Mucosa of descending colon (tissue), 3 donors: ENCODE measurements at regions not wholly inside any gene's neighbourhood (a gene's known extent, or its start where the extent isn't known, plus 50 kb on each side); places are given as distances from the start of the nearest gene placed in this dataset.

Experiments used
- ATAC-seq: fragments of 200-7000 bp; cut with Tn5 transposase; one replicate; pipeline ENCODE4 v1.9.1; 2020; ENCODE audit warnings: mild to moderate bottlenecking, moderate library complexity
- DNase-seq, 3 donors: peaks; one replicate each; pipeline ENCODE4 v3.0.0-alpha.2; 2020
- H3K36me3 ChIP-seq: fragments of 200-600 bp; one replicate; pipeline ENCODE4 v1.8.0; 2021; ENCODE audit warnings: low read depth, mild to moderate bottlenecking
- H3K4me1 ChIP-seq: fragments of 200-600 bp; one replicate; pipeline ENCODE4 v1.8.0; 2021; ENCODE audit warnings: low read depth, mild to moderate bottlenecking
- H3K4me3 ChIP-seq: fragments of 200-600 bp; one replicate; pipeline ENCODE4 v1.8.0; 2021; ENCODE audit warnings: mild to moderate bottlenecking
- H3K9me3 ChIP-seq: fragments of 200-600 bp; one replicate; pipeline ENCODE4 v1.8.0; 2021; ENCODE audit warnings: mild to moderate bottlenecking
- intact Hi-C, 2 donors: fragments of 100-400 bp; cut with DNase I in 1 of 2; cut with micrococcal nuclease in 1 of 2; formaldehyde crosslinking; loops; one replicate each; pipeline versions ENCODE4 v1.11.0 to v1.11.1; 2022; cut with DNase I, micrococcal nuclease
- TF ChIP-seq, protein P1 (sequence below): fragments of 200-600 bp; IDR thresholded peaks from one replicate; pipeline ENCODE4 v1.8.0; 2022; ENCODE audit warnings: antibody characterized with exemption, mild to moderate bottlenecking
- donor health status: DM: no; HTN: no; CAD: no; lungs with moderate emphysema.
- donor health status: DM: no; HTN: no; CAD: no.
- donor health status: DM: no; HTN: yes; CAD: no.

DNA sequence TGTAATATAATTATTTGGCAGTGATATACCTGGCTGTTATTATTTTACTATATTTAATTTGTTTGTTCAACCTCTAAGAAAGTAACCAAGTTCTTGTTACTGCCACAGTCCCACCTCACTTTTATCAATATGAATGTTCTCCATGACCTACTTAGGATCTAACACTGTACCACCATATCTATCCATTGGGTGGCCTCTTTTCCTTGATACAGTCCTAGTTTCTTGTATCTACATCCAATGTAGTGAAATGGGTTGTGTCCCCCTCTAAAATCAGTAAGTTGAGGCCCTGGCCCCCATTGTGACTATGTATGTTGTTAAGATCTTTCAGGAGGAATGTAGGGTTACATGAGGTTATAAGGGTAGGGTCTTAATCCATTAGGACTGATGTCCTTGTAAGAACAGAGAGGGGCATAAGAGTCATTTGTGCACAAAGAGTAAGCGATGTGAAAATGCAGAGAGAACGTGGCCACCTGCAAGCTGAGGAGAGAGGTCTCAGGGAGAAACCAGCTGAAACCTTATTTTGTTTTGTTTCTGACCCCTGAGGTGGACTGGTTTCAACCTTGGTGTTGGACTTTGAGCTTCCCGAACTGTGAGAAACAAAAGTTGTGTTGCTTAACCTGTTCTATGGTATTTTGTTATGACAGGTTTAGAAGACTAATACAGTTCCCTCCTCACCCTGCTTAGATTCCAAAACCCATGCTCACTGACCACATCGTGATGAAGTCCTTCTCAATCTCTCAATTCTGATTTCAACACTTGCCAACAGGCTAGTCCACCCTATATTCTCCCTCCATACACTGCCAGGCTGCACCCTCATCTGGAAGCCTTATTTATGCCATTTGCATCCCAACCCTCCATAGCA, 387.3 kb upstream of the EPHA7 start:
- no peaks in the 10 kb centered on the region for H3K36me3 ChIP-seq
- DNase-seq (no peak), ATAC-seq (no peak)
- TF ChIP-seq, protein P1, sequence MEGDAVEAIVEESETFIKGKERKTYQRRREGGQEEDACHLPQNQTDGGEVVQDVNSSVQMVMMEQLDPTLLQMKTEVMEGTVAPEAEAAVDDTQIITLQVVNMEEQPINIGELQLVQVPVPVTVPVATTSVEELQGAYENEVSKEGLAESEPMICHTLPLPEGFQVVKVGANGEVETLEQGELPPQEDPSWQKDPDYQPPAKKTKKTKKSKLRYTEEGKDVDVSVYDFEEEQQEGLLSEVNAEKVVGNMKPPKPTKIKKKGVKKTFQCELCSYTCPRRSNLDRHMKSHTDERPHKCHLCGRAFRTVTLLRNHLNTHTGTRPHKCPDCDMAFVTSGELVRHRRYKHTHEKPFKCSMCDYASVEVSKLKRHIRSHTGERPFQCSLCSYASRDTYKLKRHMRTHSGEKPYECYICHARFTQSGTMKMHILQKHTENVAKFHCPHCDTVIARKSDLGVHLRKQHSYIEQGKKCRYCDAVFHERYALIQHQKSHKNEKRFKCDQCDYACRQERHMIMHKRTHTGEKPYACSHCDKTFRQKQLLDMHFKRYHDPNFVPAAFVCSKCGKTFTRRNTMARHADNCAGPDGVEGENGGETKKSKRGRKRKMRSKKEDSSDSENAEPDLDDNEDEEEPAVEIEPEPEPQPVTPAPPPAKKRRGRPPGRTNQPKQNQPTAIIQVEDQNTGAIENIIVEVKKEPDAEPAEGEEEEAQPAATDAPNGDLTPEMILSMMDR = no peak
- intact Hi-C loops = no loop called here
- H3K9me3 ChIP-seq = no peaks in the 10 kb centered on the region
- no peaks in the 10 kb centered on the region for H3K4me1 ChIP-seq
- H3K4me3 ChIP-seq = no peak overlapping the region

DNA sequence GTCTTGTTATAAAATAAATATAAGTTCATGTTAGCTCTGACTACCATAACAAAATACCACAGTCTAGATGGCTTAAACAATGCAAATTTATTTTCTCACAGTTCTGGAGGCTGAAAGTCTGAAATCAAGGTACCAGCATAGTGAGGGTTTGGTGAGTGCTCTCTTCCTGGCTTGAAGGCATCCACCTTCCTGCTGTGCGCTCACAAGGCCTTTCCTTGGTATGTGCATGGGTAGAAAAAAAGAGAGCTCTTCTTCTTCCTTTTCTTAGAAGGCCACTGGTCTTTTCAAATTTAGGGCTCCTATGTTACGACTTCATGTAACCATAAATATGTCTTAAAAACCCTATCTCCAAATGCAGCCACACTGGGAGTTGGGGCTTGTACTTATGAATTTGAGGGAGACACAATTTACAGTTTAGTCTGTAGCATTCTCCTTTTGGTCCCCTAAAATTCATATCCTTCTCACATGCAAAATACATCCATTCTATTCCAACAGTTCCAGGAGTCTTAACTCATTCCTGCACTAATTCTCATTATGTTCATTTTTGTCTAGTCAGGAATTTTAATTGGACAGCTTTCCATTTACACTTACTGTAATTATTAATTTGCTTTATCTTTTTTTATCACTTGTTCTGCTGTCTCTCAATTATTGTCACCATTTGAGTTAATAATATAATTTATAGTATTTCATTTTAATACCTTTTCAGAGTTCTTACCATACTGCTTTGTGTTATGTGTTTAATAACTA, 381.9 kb upstream of the EPHA7 start:
- no peak for ATAC-seq
- no peaks in the 10 kb centered on the region for H3K9me3 ChIP-seq
- intact Hi-C loops = no loop called here
- no peaks in the 10 kb centered on the region for H3K4me1 ChIP-seq
- no peak overlapping the region for H3K4me3 ChIP-seq
- TF ChIP-seq, protein P1 = no peak
- DNase-seq = no peak
- H3K36me3 ChIP-seq = no peaks in the 10 kb centered on the region

DNA sequence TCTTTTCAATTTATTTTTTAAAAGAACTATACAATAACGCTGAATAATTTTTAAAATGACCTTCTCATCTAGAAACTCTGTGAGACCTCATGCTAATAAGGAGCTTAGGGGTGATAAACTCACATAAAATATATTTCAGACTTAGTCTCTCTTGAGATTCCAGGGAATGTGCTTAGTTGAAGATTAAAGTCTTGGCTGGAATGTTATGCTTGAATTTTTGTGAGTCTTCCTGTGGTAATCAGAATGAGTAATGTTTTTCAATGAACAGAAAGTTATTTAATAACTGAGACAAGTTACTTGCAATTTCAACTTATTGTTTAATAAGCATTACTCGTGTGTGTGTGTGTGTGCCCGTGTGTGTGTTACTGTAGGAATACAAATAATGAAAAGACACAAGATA, 379.9 kb upstream of the EPHA7 start:
- intact Hi-C loops = no loop called here
- ATAC-seq (no peak), DNase-seq (no peak)
- TF ChIP-seq, protein P1 = no peak
- H3K4me3 ChIP-seq = no peak overlapping the region
- no peaks in the 10 kb centered on the region for H3K4me1 ChIP-seq
- no peaks in the 10 kb centered on the region for H3K9me3 ChIP-seq
- no peaks in the 10 kb centered on the region for H3K36me3 ChIP-seq

DNA sequence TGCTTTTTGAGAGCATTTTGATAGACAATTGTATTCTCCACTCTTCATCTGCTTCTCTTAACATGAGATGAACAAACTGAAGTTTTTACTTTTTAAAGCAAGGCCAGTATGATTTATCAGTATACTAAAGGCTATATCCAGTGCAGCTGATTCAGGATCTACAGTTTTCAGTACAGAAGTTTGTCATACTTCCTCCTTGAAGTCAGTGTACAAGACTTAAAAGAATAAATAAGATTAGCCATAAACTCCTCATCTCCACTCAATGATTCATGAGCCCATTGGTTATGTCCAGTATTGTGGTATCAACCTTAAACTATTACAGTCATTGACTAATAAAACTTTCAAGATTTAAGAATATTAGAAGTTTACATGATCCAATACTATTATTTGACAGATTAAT, 374.8 kb upstream of the EPHA7 start:
- Histone ChIP-seq H3K4me1 (no peaks in the 10 kb centered on the region), H3K4me3 (no peak overlapping the region), H3K9me3 (no peaks in the 10 kb centered on the region), H3K36me3 (no peaks in the 10 kb centered on the region)
- no peak for DNase-seq
- TF ChIP-seq, protein P1 = no peak
- intact Hi-C loops = no loop called here
- ATAC-seq = no peak

DNA sequence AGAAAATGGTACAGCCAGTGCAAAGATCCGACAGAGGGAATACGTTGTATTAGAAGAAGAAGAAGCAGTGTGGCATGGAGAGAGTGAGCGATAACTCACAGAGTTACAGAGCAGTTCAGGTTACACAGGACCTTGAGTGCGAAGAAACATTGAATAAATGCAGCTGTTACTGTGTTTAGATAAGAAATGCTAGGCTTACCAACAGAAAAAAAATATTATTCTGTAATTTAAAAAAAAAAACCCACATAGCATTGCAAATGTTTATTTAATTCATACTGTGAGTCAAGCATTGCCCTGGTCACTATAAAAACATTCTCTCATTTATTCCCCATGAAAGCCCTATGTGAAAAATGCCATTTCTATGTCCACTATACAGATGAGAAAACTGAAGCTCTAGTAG, 373.4 kb upstream of the EPHA7 start:
- Histone ChIP-seq H3K4me3 (no peak overlapping the region), H3K4me1 (no peaks in the 10 kb centered on the region), H3K9me3 (no peaks in the 10 kb centered on the region), H3K36me3 (no peaks in the 10 kb centered on the region)
- ATAC-seq (no peak), DNase-seq (no peak)
- intact Hi-C loops = no loop called here
- TF ChIP-seq, protein P1 = no peak
